KBM-7 (cell line): ENCODE measurements at regions not wholly inside any gene's neighbourhood (a gene's known extent, or its start where the extent isn't known, plus 50 kb on each side); places are given as distances from the start of the nearest gene placed in this dataset.

Experiments
- DNase-seq: peaks from one replicate; pipeline ENCODE4 v3.0.0-alpha.2; 2015
- in situ Hi-C: fragments of 300-500 bp; cut with MboI; formaldehyde crosslinking; loops from 2 replicates; pipeline ENCODE4 v1.14.3; 2020; ENCODE audit warnings: low sequenced_read_pairs, low pct_unique_long_range_greater_than_20kb, mixed read lengths

- DNase-seq: no peak
- in situ Hi-C loops: no loop called here
Measured at GRCh38 chr18:22605736-22606135, 188.0 kb upstream of the CTAGE1 start.

DNA sequence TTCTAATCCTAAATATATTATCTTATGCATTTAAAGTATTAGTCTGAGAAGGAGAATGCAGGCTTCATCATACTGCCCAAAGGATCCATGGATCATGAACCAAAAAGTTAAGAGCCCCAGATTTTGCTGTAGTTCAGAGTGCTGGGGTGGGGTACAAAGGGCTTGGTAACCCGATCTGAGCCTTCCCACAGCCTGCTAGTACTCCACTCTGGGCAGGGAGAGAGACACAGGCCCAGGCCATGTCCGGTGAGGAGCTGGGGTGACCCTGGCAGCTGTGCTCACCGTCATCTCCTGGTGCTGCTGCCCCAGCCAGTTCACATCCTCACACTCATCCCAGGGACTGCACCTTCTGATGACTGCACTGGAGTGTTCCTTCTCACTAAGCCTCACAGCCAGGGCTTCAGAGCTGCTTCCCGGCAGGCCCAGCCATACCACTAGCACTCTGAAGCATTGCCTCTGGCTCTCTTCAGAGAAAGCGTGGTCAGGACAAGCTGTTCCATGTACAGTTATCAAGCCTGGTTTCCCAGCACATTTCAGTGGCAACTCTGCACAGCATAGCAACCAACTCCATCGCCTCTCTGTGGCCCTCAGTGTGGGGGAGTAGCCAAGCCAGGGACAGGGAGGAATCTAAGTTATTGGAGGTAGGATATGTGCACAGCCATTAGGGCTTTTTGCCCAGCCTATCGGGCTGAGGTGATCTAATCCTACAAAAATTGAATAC lies 189.0 kb upstream of the CTAGE1 start:
- no peak for DNase-seq
- in situ Hi-C loops: no loop called here

DNA sequence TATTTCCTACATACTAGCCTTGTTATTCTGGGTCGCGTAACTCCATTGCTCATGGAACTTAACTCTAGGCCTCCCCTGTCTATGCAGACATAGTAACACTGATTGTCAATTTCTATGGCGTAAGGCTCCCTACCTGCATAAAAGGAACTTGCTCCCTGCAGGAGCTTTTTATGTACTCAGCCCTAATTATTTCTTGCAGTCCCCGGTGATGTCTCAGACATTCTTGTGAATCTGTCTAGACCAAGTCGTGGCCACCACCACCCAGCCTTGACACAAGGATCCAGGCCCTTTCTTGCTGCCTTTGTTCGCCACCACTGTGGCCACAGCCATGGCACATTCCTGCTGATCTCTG lies 189.5 kb upstream of the CTAGE1 start:
- no peak for DNase-seq
- in situ Hi-C loops: no loop called here

DNA sequence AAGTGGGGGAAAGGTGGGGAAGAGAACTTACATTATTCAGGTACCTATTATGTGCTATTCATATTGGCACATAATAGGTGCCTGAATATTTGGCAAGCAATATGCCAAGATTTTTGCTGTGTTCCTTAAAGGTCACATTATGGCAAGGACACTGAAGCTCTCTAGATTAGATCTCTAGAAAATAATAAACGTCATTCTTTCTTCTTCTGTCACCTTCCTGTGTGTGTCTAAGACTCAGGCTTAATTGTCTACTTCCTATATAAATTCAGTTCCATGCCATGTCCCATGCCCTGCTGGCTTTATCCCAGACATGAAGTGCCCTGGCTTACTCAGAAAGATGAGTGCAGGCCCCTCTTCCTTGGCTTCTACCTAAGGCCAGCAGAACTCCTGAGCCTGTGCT lies 191.1 kb upstream of the CTAGE1 start:
- in situ Hi-C loops: no loop called here
- DNase-seq: no peak

GRCh38 chr18:22609642-22610041 lies 191.9 kb upstream of the CTAGE1 start:
- in situ Hi-C loops: no loop called here
- no peak for DNase-seq

DNA sequence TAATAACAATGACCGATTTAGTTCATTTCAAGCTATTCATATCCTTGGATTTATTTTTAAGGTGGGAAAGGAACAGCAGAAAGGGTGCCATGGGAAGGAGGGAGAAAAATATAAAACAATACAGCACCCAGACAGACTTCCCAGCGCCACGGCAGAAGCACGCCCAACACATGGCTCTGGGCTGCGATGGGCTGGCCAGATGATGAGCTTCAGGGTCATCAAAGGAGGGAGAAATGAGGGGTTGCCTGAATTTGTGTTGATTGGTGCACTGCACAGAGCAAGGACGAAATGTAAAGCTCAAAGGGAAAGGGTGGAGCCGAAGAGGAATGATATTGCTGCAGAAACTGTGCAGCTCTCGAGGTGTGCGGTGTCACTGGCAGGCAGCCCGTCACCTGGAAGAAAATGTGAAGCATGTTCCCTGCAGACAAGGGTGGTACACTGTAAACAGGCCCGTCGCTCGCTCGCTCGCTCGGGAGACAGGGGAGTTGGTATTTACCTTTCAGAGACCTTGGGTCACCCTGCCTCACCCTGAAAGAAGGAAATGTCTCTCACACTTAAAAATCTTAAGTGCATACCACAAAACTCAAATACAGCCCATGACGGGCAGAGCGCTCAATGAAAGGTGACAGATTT lies 195.5 kb upstream of the CTAGE1 start:
- DNase-seq: no peak
- in situ Hi-C loops: no loop called here

- DNase-seq: no peak
- in situ Hi-C loops: no loop called here
Measured at GRCh38 chr18:22613788-22614187, 196.1 kb upstream of the CTAGE1 start.

- in situ Hi-C loops: no loop called here
- DNase-seq: no peak
Measured at GRCh38 chr18:22623513-22623912, 205.8 kb upstream of the CTAGE1 start.

DNA sequence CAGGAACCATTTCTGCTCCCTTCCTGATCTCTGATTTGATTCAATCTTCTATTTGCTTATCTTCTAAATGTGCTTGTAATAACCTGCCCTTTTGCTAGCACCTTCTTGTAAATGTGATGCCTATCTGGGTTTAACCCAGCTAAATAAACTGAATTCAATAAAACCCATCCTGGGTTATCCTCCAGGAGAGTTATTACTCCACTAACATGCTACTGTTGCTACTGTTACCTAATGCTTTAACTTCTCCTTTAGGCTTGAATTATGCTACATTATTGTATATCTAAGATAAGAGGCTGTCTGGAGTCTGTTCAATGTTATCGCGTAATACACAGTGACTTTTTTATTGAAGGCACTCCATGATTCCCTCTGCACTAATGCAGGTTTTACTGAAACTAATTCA lies 206.5 kb upstream of the CTAGE1 start:
- no peak for DNase-seq
- in situ Hi-C loops: no loop called here

DNA sequence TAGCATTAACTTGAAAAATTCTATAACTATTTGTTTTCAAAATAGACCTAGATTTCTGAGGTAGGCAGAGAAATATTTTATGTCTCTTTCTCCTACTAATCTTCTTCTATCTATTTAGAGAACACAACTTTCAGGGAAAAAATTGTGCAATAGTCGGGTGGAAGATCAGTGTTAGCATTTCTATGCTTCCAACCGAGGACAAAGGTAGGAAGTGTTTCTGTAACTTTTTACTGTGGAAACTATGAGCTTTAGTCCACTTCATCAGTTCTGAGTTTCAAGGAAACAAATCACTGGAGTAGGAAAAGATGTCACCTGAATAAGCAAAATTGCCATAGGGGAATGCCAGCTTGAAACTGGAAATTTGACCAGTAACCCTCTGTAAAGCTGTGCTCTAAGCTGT lies 207.7 kb upstream of the CTAGE1 start:
- DNase-seq: no peak
- in situ Hi-C loops: no loop called here

GRCh38 chr18:22626771-22627170 lies 209.1 kb upstream of the CTAGE1 start:
- in situ Hi-C loops: no loop called here
- no peak for DNase-seq

DNA sequence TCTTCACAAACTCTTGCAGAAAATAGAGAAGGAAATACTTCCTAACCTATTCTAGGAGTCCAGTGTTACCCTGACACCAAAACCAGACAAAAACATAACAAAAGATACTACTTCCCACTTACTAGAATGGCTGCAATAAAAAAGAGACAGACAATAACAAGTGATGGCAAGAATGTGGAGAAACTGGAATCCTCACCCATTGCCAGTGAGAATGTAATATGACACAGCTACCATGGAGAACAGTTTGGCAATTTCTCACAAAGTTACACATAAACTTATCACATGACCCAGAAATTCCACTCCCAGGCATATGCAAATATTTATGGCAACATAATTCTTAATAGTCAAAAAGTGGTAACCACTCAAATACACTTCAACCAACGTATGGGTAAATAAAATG lies 209.8 kb upstream of the CTAGE1 start:
- in situ Hi-C loops: no loop called here
- no peak for DNase-seq

DNA sequence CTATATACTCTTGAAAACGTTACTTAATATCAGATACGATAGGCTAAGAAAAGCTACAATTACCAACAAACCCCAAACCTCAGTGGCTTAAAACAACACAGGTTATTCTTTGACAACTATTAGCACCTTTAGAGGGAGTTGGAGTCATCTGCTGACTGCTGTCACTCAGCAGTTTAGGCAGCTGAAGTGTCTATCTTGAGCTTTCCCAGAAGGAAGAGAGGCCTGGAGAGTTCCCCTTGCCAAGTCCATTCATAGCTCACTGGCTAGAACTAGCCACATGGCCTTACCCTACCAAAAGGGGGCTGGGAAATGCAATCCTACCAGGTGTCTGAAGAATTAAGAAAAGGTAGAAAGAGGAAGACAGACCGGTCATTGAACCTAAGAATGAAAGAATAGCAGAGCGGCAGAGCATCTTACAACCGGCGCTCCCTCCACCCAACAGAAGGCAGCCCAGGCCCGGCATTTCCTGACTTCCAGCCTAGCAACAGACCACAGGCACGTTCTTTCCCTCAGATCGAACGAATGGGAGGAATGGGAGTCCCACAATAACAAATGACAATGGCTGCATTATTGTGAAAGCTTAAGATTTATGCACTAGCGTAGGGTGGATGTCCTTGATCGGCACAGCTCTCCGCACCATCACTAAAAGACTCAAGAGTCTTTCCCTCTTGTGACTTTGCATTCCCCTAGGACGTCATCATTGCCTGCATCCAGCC lies 211.2 kb upstream of the CTAGE1 start:
- in situ Hi-C loops: no loop called here
- DNase-seq: no peak

DNA sequence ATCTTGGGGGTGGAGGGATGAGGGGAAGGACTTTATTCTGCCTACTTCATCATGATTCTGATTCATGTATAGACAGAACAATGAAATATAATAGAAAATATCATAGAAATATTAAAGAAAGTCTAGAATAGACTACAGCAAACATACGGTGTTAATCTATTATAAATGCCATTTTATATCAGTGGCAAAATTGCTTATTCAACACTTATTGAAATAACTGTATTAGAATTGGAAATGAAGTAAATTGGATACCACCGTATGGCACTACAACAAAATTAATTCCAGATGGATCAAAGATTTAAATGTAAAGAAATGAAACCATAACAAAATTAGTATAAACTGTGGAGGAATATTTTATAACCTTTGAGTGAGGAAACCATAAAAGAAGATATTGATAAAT lies 213.3 kb upstream of the CTAGE1 start:
- no peak for DNase-seq
- in situ Hi-C loops: no loop called here

DNA sequence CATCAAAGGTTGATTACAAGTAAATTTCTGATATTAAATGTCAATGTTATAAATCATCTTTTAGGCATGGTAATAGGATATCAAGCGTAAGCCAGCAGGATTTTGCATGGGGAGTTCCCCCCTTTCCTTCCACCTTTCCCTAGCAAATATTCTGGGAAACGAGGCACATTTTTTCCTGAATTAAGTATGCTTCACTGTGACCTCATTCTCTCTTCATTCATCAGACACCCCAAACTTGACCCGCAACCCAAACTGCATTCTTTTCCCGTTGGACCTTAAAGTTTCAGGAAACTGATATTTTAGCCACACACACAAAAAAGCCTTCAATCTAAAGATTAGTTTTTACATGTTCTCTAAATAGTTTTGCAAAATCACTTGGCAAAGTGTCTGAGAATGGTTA lies 214.5 kb upstream of the CTAGE1 start:
- in situ Hi-C loops: no loop called here
- DNase-seq: no peak

- in situ Hi-C loops: no loop called here
- no peak for DNase-seq
Measured at GRCh38 chr18:22634464-22634863, 216.7 kb upstream of the CTAGE1 start.

DNA sequence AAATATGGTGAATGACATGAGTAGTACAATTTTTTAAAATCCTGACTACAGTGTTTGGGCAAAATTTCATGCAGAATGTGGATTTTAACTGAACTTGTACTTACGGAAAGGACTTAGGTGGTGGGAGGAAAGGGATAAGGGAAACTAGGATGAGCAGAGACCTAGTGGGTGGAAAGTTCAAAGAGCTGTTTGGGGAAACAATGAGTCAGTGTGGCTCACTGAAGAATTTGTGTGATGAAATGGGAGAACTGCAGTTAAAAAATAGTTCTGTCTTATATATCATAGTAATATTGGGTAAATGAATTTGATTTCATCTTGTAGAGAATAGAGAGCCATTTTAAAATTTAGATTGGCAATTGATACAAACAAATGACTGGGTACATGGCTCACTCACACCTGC lies 220.1 kb upstream of the CTAGE1 start:
- in situ Hi-C loops: no loop called here
- no peak for DNase-seq

DNA sequence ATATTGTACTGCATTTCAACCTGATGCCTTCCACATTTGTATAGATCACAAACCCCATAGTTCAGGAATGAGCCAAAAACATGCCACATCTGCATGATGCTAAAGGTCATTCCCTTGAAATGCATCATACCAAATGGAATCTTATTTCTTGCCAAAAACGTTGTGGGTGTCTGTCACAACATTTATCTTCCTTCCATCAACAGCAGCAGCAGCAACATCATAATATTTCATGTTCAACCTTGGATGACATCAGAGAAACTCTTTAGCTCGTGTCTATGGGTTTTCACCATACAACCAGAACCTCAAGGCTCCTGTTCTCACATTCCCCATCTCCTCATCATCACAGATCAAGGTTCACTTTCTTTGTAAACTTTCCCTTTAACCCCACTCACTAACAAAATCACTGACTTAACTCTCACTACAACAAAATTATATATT lies 221.3 kb upstream of the CTAGE1 start:
- DNase-seq: no peak
- in situ Hi-C loops: no loop called here

DNA sequence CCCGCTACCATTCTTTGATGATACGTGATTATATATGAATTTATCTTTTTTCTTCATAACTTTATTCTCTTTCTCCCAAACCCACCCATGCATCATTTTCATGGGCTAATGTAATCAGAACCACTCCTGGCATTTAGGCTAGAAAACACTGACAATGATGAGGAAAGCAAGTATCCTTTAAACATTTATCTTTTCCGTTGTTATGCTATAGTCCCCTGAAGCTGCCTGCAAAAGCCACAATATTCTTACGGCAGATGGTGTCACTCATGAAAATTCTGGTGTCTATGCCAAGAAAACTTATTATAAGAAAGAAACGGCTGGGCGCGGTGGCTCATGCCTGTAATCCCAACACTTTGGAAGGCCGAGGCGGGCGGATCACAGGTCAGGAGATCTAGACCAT lies 221.8 kb upstream of the CTAGE1 start:
- in situ Hi-C loops: no loop called here
- no peak for DNase-seq

DNA sequence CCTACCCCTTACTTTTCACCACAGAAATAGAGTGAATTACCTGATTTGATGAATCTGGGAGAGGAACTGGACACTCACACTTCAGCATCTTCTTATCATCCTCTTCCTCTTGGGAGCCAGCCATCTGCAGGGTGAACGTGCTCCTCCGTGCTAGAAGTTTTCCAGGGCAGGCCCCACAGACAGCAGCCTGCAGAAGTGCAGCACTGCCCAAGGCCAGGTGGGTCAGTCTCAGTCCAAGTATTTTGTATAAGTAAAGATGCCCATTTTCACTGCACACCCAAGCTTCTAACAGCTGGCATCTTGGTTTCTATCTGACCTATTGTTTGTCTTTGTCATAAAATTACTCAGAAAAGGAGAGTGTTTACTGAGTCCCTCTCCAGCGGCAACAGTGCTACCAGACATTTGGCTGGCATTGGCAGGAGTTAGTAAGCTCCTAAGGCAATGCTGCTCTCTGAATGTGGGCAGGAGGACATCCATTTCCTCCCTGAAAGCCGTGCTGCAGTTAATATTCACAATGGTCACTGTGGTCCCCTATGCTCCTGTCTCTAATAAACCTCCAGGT lies 222.6 kb upstream of the CTAGE1 start:
- in situ Hi-C loops: no loop called here
- no peak for DNase-seq
